ENCODE measurements at regions not wholly inside any gene's neighbourhood (a gene's known extent, or its start where the extent isn't known, plus 50 kb on each side); places are given as distances from the start of the nearest gene placed in this dataset.

GRCh38 chr5:101160002-101160401, 256.9 kb upstream of the ST8SIA4 start:
- no peak for DNase-seq (ENCODE audit: low read depth)
- TF ChIP-seq MYC (IDR thresholded peaks at IDR 0.05; ENCODE audit: low read depth, low read length): no peak
- no peak for TF ChIP-seq CTCF (IDR thresholded peaks at IDR 0.05; ENCODE audit: low read depth, low read length)
- TF ChIP-seq, protein P1, sequence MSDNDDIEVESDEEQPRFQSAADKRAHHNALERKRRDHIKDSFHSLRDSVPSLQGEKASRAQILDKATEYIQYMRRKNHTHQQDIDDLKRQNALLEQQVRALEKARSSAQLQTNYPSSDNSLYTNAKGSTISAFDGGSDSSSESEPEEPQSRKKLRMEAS (IDR thresholded peaks at IDR 0.05; ENCODE audit: low read depth, low read length): no peak
- TF ChIP-seq POLR2A (IDR thresholded peaks at IDR 0.05; ENCODE audit: extremely low read depth, insufficient read length): no peak
- H3K4me3 ChIP-seq (ENCODE audit: low read depth, low read length): no peak overlapping the region

GRCh38 chr5:101159006-101159405, 255.9 kb upstream of the ST8SIA4 start:
- H3K4me3 ChIP-seq (ENCODE audit: low read depth, low read length): no peak overlapping the region
- no peak for TF ChIP-seq MYC (IDR thresholded peaks at IDR 0.05; ENCODE audit: low read depth, low read length)
- TF ChIP-seq, protein P1 (IDR thresholded peaks at IDR 0.05; ENCODE audit: low read depth, low read length): no peak
- TF ChIP-seq POLR2A (IDR thresholded peaks at IDR 0.05; ENCODE audit: extremely low read depth, insufficient read length): no peak
- DNase-seq (ENCODE audit: low read depth): no peak

DNA sequence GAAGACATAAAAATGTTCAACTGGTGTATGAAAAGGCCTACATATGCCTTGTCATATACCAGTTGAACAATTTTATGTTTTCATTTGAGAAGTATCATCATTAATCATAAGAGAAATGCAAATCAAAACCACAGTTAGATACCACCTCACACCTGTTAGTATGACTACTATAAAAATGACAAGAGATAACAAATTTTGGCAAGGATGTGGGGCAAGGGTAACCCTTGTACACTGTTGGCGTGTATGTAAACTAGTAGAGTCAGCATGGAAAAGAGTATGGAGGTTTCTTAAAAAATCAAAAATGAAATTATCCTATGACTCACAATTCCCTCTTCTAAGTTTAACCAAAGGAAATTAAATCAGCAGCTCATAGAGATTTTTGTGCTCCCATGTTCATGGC, 250.4 kb upstream of the ST8SIA4 start:
- H3K4me3 ChIP-seq (ENCODE audit: low read depth, low read length): no peak overlapping the region
- TF ChIP-seq MYC (IDR thresholded peaks at IDR 0.05; ENCODE audit: low read depth, low read length) (no peak), CTCF (IDR thresholded peaks at IDR 0.05; ENCODE audit: low read depth, low read length) (no peak), POLR2A (IDR thresholded peaks at IDR 0.05; ENCODE audit: extremely low read depth, insufficient read length) (no peak)
- TF ChIP-seq, protein P1 (IDR thresholded peaks at IDR 0.05; ENCODE audit: low read depth, low read length): no peak
- DNase-seq (ENCODE audit: low read depth): no peak

GRCh38 chr5:101143526-101143925, 240.4 kb upstream of the ST8SIA4 start:
- no peak for TF ChIP-seq MYC (IDR thresholded peaks at IDR 0.05; ENCODE audit: low read depth, low read length)
- TF ChIP-seq CTCF (IDR thresholded peaks at IDR 0.05; ENCODE audit: low read depth, low read length): no peak
- TF ChIP-seq POLR2A (IDR thresholded peaks at IDR 0.05; ENCODE audit: extremely low read depth, insufficient read length): no peak
- TF ChIP-seq, protein P1 (IDR thresholded peaks at IDR 0.05; ENCODE audit: low read depth, low read length): no peak
- DNase-seq (ENCODE audit: low read depth): no peak
- no peak overlapping the region for H3K4me3 ChIP-seq (ENCODE audit: low read depth, low read length)

GRCh38 chr5:101142102-101142501, 239.0 kb upstream of the ST8SIA4 start:
- no peak overlapping the region for H3K4me3 ChIP-seq (ENCODE audit: low read depth, low read length)
- no peak for DNase-seq (ENCODE audit: low read depth)
- TF ChIP-seq MYC (IDR thresholded peaks at IDR 0.05; ENCODE audit: low read depth, low read length): no peak
- TF ChIP-seq, protein P1 (IDR thresholded peaks at IDR 0.05; ENCODE audit: low read depth, low read length): no peak
- TF ChIP-seq CTCF (IDR thresholded peaks at IDR 0.05; ENCODE audit: low read depth, low read length): no peak
- TF ChIP-seq POLR2A (IDR thresholded peaks at IDR 0.05; ENCODE audit: extremely low read depth, insufficient read length): no peak

GRCh38 chr5:101136454-101136853, 233.4 kb upstream of the ST8SIA4 start:
- TF ChIP-seq, protein P1 (IDR thresholded peaks at IDR 0.05; ENCODE audit: low read depth, low read length): no peak
- TF ChIP-seq CTCF (IDR thresholded peaks at IDR 0.05; ENCODE audit: low read depth, low read length): no peak
- no peak for TF ChIP-seq POLR2A (IDR thresholded peaks at IDR 0.05; ENCODE audit: extremely low read depth, insufficient read length)
- no peak for TF ChIP-seq MYC (IDR thresholded peaks at IDR 0.05; ENCODE audit: low read depth, low read length)
- no peak overlapping the region for H3K4me3 ChIP-seq (ENCODE audit: low read depth, low read length)
- DNase-seq (ENCODE audit: low read depth): no peak
